ENCODE measurements at regions not wholly inside any gene's neighbourhood (a gene's known extent, or its start where the extent isn't known, plus 50 kb on each side); places are given as distances from the start of the nearest gene placed in this dataset.

DNA sequence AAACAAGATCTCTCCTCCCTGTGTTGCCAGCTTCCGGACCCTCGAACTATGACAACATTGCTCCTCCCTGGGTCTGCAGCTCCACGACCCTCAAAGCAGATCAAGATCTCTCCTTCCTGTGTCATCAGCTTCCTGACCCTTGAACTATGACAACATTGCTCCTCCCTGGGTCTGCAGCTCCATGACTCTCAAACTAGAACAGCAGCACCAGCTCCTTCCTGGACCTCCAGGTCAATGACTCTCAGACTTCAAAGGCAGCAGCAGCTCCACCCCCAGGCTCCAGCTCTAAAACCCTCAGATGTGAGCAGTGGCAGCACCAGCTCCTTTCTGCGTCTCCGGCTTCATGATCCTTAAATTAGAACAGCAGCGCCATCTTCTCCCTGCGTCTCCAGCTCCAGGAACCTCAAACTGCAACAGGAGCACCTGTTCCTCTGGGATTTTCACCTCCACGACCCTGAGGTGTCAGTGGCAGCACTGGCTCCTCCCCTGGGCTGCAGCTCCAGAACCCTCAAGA, 341.0 kb upstream of the SULF2 start (continued):
- TF ChIP-seq HNRNPL (IDR thresholded peaks at IDR 0.05; ENCODE audit: low read depth, low read length) (no peak), KAT2B (IDR thresholded peaks at IDR 0.05; ENCODE audit: borderline replicate concordance, low read depth, low read length) (no peak), ZBTB42 (CRISPR knock-in tag; IDR thresholded peaks at IDR 0.05) (no peak), ZNF670 (CRISPR knock-in tag; IDR thresholded peaks at IDR 0.05; ENCODE audit: borderline replicate concordance) (peak; percentile 59; the same call in 1 of the 2 replicates), KAT8 (CRISPR knock-in tag; IDR thresholded peaks at IDR 0.05) (peak; percentile 73), TBX3 (IDR thresholded peaks at IDR 0.05; ENCODE audit: borderline replicate concordance) (0 out of 2 replicates have a peak, but pooled peaks have one; percentile 3), POGK (CRISPR knock-in tag; conservative IDR thresholded peaks at IDR 0.05) (no peak), SATB2 (CRISPR knock-in tag; IDR thresholded peaks at IDR 0.05) (no peak), ZNF326 (CRISPR knock-in tag; IDR thresholded peaks at IDR 0.05; ENCODE audit: borderline replicate concordance) (no peak), POLR2AphosphoS2 (IDR thresholded peaks at IDR 0.05; ENCODE audit: low read depth, low read length) (no peak), ERF (CRISPR knock-in tag; IDR thresholded peaks at IDR 0.05) (no peak), ZNF407 (CRISPR knock-in tag; IDR thresholded peaks at IDR 0.05; ENCODE audit: not compliant biosample characterization) (peak; percentile 41), ZNF24 (IDR thresholded peaks at IDR 0.05) (no peak), TOPORS (CRISPR knock-in tag; IDR thresholded peaks at IDR 0.05) (no peak), ZNF10 (CRISPR knock-in tag; IDR thresholded peaks at IDR 0.05; ENCODE audit: borderline replicate concordance, low read depth) (no peak), RARA (CRISPR knock-in tag; IDR thresholded peaks at IDR 0.05) (peak; percentile 77), FOXK2 (IDR thresholded peaks at IDR 0.05) (no peak; the same call in 1 of the 2 replicates), ZNF225 (CRISPR knock-in tag; IDR thresholded peaks at IDR 0.05) (no peak), SRY (CRISPR knock-in tag; IDR thresholded peaks at IDR 0.05) (no peak)
- TF ChIP-seq, protein P1, sequence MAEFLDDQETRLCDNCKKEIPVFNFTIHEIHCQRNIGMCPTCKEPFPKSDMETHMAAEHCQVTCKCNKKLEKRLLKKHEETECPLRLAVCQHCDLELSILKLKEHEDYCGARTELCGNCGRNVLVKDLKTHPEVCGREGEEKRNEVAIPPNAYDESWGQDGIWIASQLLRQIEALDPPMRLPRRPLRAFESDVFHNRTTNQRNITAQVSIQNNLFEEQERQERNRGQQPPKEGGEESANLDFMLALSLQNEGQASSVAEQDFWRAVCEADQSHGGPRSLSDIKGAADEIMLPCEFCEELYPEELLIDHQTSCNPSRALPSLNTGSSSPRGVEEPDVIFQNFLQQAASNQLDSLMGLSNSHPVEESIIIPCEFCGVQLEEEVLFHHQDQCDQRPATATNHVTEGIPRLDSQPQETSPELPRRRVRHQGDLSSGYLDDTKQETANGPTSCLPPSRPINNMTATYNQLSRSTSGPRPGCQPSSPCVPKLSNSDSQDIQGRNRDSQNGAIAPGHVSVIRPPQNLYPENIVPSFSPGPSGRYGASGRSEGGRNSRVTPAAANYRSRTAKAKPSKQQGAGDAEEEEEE (CRISPR knock-in tag; IDR thresholded peaks at IDR 0.05; ENCODE audit: borderline replicate concordance), result no peak
